Ishikawa (cell line): ENCODE measurements at regions not wholly inside any gene's neighbourhood (a gene's known extent, or its start where the extent isn't known, plus 50 kb on each side); places are given as distances from the start of the nearest gene placed in this dataset.

Experiments
- CEBPB ChIP-seq: IDR thresholded peaks from 2 replicates; pipeline ENCODE4 v1.6.1; 2012
- CREB1 ChIP-seq: IDR thresholded peaks from 2 replicates; pipeline ENCODE4 v1.6.1; 2012; ENCODE audit warnings: low read depth
- EGR1 ChIP-seq: IDR thresholded peaks from 2 replicates; pipeline ENCODE4 v1.6.1; 2012
- EP300 ChIP-seq: IDR thresholded peaks from 2 replicates; pipeline ENCODE4 v1.6.1; 2012; ENCODE audit warnings: borderline replicate concordance
- FOXM1 ChIP-seq: IDR thresholded peaks from 2 replicates; pipeline ENCODE4 v1.6.1; 2012; ENCODE audit warnings: low read depth, borderline replicate concordance
- NFIC ChIP-seq: IDR thresholded peaks from 2 replicates; pipeline ENCODE4 v1.6.1; 2012
- RAD21 ChIP-seq: IDR thresholded peaks from 2 replicates; pipeline ENCODE4 v1.6.1; 2012; ENCODE audit warnings: low read depth
- TAF1 ChIP-seq: IDR thresholded peaks from 2 replicates; pipeline ENCODE4 v1.6.1; 2012; ENCODE audit warnings: low read depth, mild to moderate bottlenecking
- TCF12 ChIP-seq: IDR thresholded peaks from 2 replicates; pipeline ENCODE4 v1.6.1; 2012; ENCODE audit warnings: low read depth
- TEAD4 ChIP-seq: IDR thresholded peaks from 2 replicates; pipeline ENCODE4 v1.6.1; 2012
- YY1 ChIP-seq: IDR thresholded peaks from 2 replicates; pipeline ENCODE4 v1.6.1; 2012; ENCODE audit warnings: low read depth
- ZBTB7A ChIP-seq: IDR thresholded peaks from 2 replicates; pipeline ENCODE4 v1.6.1; 2012; ENCODE audit warnings: low read depth
- TF ChIP-seq, protein P1 (sequence below): IDR thresholded peaks from 2 replicates; pipeline ENCODE4 v1.6.1; 2012
- TF ChIP-seq, protein P2 (sequence below): IDR thresholded peaks from 2 replicates; pipeline ENCODE4 v1.6.1; 2012; ENCODE audit warnings: low read depth, mild to moderate bottlenecking
- TF ChIP-seq, protein P3 (sequence below): IDR thresholded peaks from 2 replicates; pipeline ENCODE4 v1.6.1; 2012

DNA sequence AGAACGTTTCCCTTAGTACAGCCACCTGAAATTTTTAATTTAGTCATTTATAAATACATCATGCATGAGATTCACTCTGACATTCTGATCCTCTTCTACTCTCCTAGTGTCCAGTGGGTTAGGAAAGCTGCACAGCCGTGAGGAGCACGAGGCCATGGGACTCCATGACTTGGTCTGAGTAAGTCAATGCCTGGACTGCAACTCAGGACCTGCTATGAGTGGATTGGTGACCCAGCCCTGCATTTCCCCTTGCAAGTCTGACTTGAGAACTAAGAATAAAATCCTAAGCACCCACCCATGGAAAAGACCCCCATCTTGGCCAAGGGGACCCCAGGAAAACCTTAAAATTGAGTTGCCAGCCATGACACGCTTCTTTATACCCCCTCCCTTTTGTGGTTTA, 237.6 kb upstream of the HDAC4 start:
- TF ChIP-seq FOXM1: no peak
- TF ChIP-seq, protein P1, sequence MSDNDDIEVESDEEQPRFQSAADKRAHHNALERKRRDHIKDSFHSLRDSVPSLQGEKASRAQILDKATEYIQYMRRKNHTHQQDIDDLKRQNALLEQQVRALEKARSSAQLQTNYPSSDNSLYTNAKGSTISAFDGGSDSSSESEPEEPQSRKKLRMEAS: no peak

DNA sequence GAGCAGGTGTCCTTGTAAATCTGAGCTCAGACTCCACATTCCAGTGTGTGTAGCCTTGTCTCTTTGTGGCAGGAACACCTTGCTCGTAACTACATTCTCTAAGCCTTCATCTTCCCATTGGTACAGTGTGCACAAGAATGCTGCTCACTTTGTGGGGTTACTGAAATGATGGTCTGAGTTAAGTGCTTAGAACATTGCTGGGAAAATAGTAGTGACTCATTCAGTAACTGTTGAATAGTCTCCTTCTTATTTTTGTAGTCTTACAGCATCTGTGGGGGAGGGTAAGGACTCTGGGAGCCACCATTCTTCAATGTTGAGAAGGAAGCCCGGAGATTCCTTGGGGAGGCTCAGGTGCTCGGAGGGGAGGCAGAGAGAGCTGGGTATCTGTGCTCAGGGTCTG, 236.0 kb upstream of the HDAC4 start:
- TF ChIP-seq EGR1 (no peak), RAD21 (no peak), FOXM1 (no peak), TEAD4 (no peak), TAF1 (no peak), TCF12 (no peak), EP300 (no peak)
- TF ChIP-seq, protein P1: no peak
- TF ChIP-seq, protein P2, sequence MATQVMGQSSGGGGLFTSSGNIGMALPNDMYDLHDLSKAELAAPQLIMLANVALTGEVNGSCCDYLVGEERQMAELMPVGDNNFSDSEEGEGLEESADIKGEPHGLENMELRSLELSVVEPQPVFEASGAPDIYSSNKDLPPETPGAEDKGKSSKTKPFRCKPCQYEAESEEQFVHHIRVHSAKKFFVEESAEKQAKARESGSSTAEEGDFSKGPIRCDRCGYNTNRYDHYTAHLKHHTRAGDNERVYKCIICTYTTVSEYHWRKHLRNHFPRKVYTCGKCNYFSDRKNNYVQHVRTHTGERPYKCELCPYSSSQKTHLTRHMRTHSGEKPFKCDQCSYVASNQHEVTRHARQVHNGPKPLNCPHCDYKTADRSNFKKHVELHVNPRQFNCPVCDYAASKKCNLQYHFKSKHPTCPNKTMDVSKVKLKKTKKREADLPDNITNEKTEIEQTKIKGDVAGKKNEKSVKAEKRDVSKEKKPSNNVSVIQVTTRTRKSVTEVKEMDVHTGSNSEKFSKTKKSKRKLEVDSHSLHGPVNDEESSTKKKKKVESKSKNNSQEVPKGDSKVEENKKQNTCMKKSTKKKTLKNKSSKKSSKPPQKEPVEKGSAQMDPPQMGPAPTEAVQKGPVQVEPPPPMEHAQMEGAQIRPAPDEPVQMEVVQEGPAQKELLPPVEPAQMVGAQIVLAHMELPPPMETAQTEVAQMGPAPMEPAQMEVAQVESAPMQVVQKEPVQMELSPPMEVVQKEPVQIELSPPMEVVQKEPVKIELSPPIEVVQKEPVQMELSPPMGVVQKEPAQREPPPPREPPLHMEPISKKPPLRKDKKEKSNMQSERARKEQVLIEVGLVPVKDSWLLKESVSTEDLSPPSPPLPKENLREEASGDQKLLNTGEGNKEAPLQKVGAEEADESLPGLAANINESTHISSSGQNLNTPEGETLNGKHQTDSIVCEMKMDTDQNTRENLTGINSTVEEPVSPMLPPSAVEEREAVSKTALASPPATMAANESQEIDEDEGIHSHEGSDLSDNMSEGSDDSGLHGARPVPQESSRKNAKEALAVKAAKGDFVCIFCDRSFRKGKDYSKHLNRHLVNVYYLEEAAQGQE: no peak
- TF ChIP-seq, protein P3, sequence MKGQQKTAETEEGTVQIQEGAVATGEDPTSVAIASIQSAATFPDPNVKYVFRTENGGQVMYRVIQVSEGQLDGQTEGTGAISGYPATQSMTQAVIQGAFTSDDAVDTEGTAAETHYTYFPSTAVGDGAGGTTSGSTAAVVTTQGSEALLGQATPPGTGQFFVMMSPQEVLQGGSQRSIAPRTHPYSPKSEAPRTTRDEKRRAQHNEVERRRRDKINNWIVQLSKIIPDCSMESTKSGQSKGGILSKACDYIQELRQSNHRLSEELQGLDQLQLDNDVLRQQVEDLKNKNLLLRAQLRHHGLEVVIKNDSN: no peak

DNA sequence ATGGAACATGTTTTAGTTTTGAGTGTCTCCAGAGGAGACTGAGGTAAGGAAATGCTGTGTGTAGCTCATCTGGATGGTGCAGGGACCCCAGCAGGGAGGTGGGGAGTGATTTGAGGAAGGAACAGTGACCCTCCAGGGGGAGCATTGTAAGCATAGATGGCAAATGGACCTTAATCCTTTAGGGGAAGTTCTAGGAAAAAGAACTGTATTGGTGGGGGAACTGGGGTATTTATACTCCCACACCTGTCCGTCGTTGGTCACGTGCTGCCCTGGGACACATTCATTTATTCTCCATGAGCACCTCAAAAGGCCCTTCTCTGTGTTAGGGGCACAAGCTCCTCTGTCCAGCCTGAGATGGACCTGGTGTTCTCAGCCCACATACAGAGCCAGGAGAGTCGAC, 233.9 kb upstream of the HDAC4 start:
- TF ChIP-seq ZBTB7A (no peak), EP300 (no peak), CEBPB (no peak), NFIC (no peak), CREB1 (no peak), FOXM1 (no peak), TEAD4 (no peak)
- TF ChIP-seq, protein P3: no peak
- TF ChIP-seq, protein P2: no peak

DNA sequence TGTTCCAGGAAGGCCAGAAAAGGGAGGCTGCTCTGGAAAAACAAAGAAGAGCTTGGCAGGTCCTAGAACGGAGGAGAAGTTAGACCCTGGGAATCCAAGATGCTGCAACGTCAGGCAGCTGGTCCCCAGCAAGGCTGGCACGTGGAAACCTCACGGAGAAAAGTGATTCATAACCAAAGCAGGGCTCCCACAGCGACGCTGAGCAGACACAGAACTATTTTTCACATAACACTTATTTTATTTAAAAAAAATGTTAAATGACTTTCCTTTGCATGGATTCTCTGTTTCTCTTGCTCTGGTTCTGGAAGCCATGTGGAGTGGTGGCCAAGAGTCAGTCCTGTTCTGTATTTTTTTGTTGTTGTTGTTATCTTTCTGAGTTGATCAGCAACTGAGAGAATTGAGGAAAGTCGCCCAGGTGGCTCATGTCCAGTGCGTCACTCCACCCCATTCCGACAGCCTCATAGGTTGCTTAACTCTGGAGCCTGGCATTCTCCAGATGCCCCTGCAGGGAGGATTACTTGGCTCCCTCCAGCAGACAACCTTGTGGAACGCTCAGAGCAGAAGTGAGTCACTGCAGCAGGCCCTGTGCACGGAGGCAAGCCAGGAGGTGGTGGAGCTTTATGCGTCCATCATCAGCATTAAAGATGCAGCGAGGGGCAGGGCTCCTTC, 229.9 kb upstream of the HDAC4 start:
- TF ChIP-seq CREB1: no peak
- no peak for TF ChIP-seq NFIC
- TF ChIP-seq FOXM1: no peak
- no peak for TF ChIP-seq TAF1
- no peak for TF ChIP-seq YY1
- no peak for TF ChIP-seq CEBPB
- TF ChIP-seq EGR1: no peak
- TF ChIP-seq, protein P3: no peak
- TF ChIP-seq, protein P1: no peak
- no peak for TF ChIP-seq EP300
- no peak for TF ChIP-seq TEAD4
- TF ChIP-seq, protein P2: no peak
- no peak for TF ChIP-seq RAD21
- TF ChIP-seq ZBTB7A: no peak
